ENCODE measurements at regions not wholly inside any gene's neighbourhood (a gene's known extent, or its start where the extent isn't known, plus 50 kb on each side); places are given as distances from the start of the nearest gene placed in this dataset.
"Not testable (repeated sequence)": the region's sequence is repeated elsewhere in the genome, so short reads cannot be mapped to it uniquely, and the experiment has no call there.

- DNase-seq = no peak
Measured at GRCh38 chr2:59353306-59353921, 1112.3 kb upstream of the FANCL start.

- no peak for DNase-seq
Measured at GRCh38 chr2:59342166-59342565, 1101.0 kb upstream of the FANCL start.

GRCh38 chr2:59339837-59340207 is 1098.7 kb upstream of the FANCL start:
- DNase-seq = no peak

- no peak for DNase-seq
Measured at GRCh38 chr2:59339121-59339836, 1098.2 kb upstream of the FANCL start.

GRCh38 chr2:59333007-59333406 is 1091.9 kb upstream of the FANCL start:
- DNase-seq = no peak

GRCh38 chr2:59326581-59327365 is 1085.6 kb upstream of the FANCL start:
- DNase-seq = not testable (repeated sequence)

GRCh38 chr2:59322870-59323269 is 1081.7 kb upstream of the FANCL start:
- no peak for DNase-seq

GRCh38 chr2:59322005-59322404 is 1080.9 kb upstream of the FANCL start:
- no peak for DNase-seq

GRCh38 chr2:59314031-59314766 is 1073.1 kb upstream of the FANCL start:
- no peak for DNase-seq

GRCh38 chr2:59312967-59313940 is 1072.1 kb upstream of the FANCL start:
- no peak for DNase-seq

- DNase-seq = no peak
Measured at GRCh38 chr2:59312029-59312428, 1070.9 kb upstream of the FANCL start.

GRCh38 chr2:59308108-59308507 is 1067.0 kb upstream of the FANCL start:
- DNase-seq = no peak

- DNase-seq = no peak
Measured at GRCh38 chr2:59307196-59307595, 1066.1 kb upstream of the FANCL start.

- DNase-seq = no peak
Measured at GRCh38 chr2:59303272-59303671, 1062.1 kb upstream of the FANCL start.

- no peak for DNase-seq
Measured at GRCh38 chr2:59302683-59303082, 1061.6 kb upstream of the FANCL start.

GRCh38 chr2:59301466-59302402 is 1060.6 kb upstream of the FANCL start:
- DNase-seq = peak; percentile 22

- no peak for DNase-seq
Measured at GRCh38 chr2:59297816-59298215, 1056.7 kb upstream of the FANCL start.

- no peak for DNase-seq
Measured at GRCh38 chr2:59296279-59296678, 1055.2 kb upstream of the FANCL start.

- no peak for DNase-seq
Measured at GRCh38 chr2:59295524-59296162, 1054.5 kb upstream of the FANCL start.

- DNase-seq = no peak
Measured at GRCh38 chr2:59288771-59289170, 1047.6 kb upstream of the FANCL start.
